Tibial nerve (tissue), 4 donors: ENCODE measurements at regions not wholly inside any gene's neighbourhood (a gene's known extent, or its start where the extent isn't known, plus 50 kb on each side); places are given as distances from the start of the nearest gene placed in this dataset.

ENCODE experiments used
- DNase-seq, 2 donors: peaks; one replicate each; pipeline ENCODE4 v3.0.0-alpha.2; 2019; ENCODE audit warnings: low spot score in 2 of 2
- H3K27ac ChIP-seq, 4 donors: fragments of 200-600 bp; sonication (generic) in 3 of 4; one replicate each; pipeline ENCODE4 v1.5.1; 2017 to 2019; ENCODE audit warnings: mild to moderate bottlenecking in 1 of 4
- H3K27me3 ChIP-seq, 2 donors: fragments of 200-600 bp; sonication (generic) in 1 of 2; one replicate each; pipeline versions ENCODE4 v1.5.1 to v1.6.0; 2017 to 2019
- H3K36me3 ChIP-seq, 3 donors: fragments of 200-600 bp; sonication (generic); one replicate each; pipeline ENCODE4 v1.5.1; 2018 to 2019
- H3K4me1 ChIP-seq, 4 donors: fragments of 200-600 bp; sonication (generic) in 3 of 4; one replicate each; pipeline ENCODE4 v1.5.1; 2017 to 2019
- H3K4me3 ChIP-seq, 4 donors: fragments of 200-600 bp; sonication (generic) in 3 of 4; one replicate each; pipeline ENCODE4 v1.5.1; 2017 to 2019; ENCODE audit warnings: mild to moderate bottlenecking in 1 of 4, moderate library complexity in 1 of 4
- H3K9me3 ChIP-seq, 4 donors: fragments of 200-600 bp; sonication (generic) in 3 of 4; one replicate each; pipeline ENCODE4 v1.5.1; 2017 to 2019
- CTCF ChIP-seq, 5 experiments: fragments of 200-600 bp in 3 of 5; fragments of 450-650 bp in 2 of 5; sonication (generic) in 3 of 5; IDR thresholded peaks; one replicate each; pipeline ENCODE4 v1.5.1; 2016 to 2019; ENCODE audit warnings: antibody characterized with exemption in 5 of 5, mild to moderate bottlenecking in 3 of 5, moderate library complexity in 2 of 5
- EP300 ChIP-seq, 2 donors: sonication (generic); formaldehyde crosslinking; IDR thresholded peaks; one replicate each; pipeline ENCODE4 v1.6.1; 2017; ENCODE audit warnings: antibody characterized with exemption in 2 of 2, mild to moderate bottlenecking in 1 of 2
- POLR2A ChIP-seq, 2 donors: fragments of 450-650 bp; IDR thresholded peaks; one replicate each; pipeline ENCODE4 v1.6.1; 2017; ENCODE audit warnings: antibody characterized with exemption in 2 of 2, mild to moderate bottlenecking in 2 of 2, moderate library complexity in 2 of 2
- WGBS, 2 donors: methylation state at CpG; one replicate each; pipeline ENCODE4 v1.1.5; 2018; 5-methylcytosine and 5-hydroxymethylcytosine counted together

GRCh38 chr11:13074714-13075464 lies 65.8 kb downstream of the RASSF10 start:
- no peaks in the 10 kb centered on the region for H3K36me3 ChIP-seq
- no peak overlapping the region for H3K4me3 ChIP-seq
- whole genome bisulfite sequencing, 2 donors, result 77 to 79% methylated on average over 6 of the region's 6 CpGs
- H3K4me1 ChIP-seq, result no peaks in the 10 kb centered on the region
- H3K27me3 ChIP-seq, result no peaks in the 10 kb centered on the region
- TF ChIP-seq EP300 (IDR thresholded peaks at IDR 0.05), result no peak
- no peaks in the 10 kb centered on the region for H3K9me3 ChIP-seq
- DNase-seq, result no peak
- H3K27ac ChIP-seq, result no peak overlapping the region

GRCh38 chr11:13076961-13077360 lies 67.8 kb downstream of the RASSF10 start:
- Histone ChIP-seq H3K27ac (no peak overlapping the region), H3K9me3 (no peaks in the 10 kb centered on the region), H3K4me3 (no peak overlapping the region), H3K36me3 (no peaks in the 10 kb centered on the region), H3K4me1 (no peaks in the 10 kb centered on the region), H3K27me3 (no peaks in the 10 kb centered on the region)
- DNase-seq, result no peak
- WGBS, 2 donors, result 90 to 94% methylated on average over 2 of the region's 2 CpGs
- TF ChIP-seq CTCF (IDR thresholded peaks at IDR 0.05) (no peak), POLR2A (IDR thresholded peaks at IDR 0.05) (no peak), EP300 (IDR thresholded peaks at IDR 0.05) (no peak)

- H3K9me3 ChIP-seq, result no peaks in the 10 kb centered on the region
- H3K4me3 ChIP-seq, result no peak overlapping the region
- no peak for DNase-seq
- TF ChIP-seq POLR2A (IDR thresholded peaks at IDR 0.05), result no peak
- no peak for TF ChIP-seq CTCF (IDR thresholded peaks at IDR 0.05)
- TF ChIP-seq EP300 (IDR thresholded peaks at IDR 0.05), result no peak
- WGBS, 2 donors, result 88 to 89% methylated on average over 8 of the region's 8 CpGs
- H3K27me3 ChIP-seq, result no peaks in the 10 kb centered on the region
- no peak overlapping the region for H3K27ac ChIP-seq
- no peaks in the 10 kb centered on the region for H3K4me1 ChIP-seq
- H3K36me3 ChIP-seq, result no peaks in the 10 kb centered on the region
These were observed 71.7 kb downstream of the RASSF10 start for GRCh38 chr11:13080861-13081260.

GRCh38 chr11:13082588-13082987 lies 73.5 kb downstream of the RASSF10 start:
- Histone ChIP-seq H3K4me3 (no peak overlapping the region), H3K9me3 (no peaks in the 10 kb centered on the region), H3K36me3 (no peaks in the 10 kb centered on the region), H3K4me1 (no peaks in the 10 kb centered on the region), H3K27ac (no peak overlapping the region), H3K27me3 (no peaks in the 10 kb centered on the region)
- 92 to 100% methylated on average over 1 of the region's 1 CpG for WGBS, 2 donors
- DNase-seq, result no peak
- TF ChIP-seq POLR2A (IDR thresholded peaks at IDR 0.05) (no peak), CTCF (IDR thresholded peaks at IDR 0.05) (no peak), EP300 (IDR thresholded peaks at IDR 0.05) (no peak)

- Histone ChIP-seq H3K4me1 (no peaks in the 10 kb centered on the region), H3K27me3 (no peaks in the 10 kb centered on the region), H3K27ac (no peak overlapping the region), H3K36me3 (no peaks in the 10 kb centered on the region), H3K9me3 (peaks cover 0 to 8% (median 0%) of the 10 kb centered on the region in 4 donors), H3K4me3 (no peak overlapping the region)
- 77 to 79% methylated on average over 2 of the region's 2 CpGs for WGBS, 2 donors
- TF ChIP-seq POLR2A (IDR thresholded peaks at IDR 0.05) (no peak), EP300 (IDR thresholded peaks at IDR 0.05) (no peak), CTCF (IDR thresholded peaks at IDR 0.05) (no peak)
- DNase-seq, result no peak
These were observed 81.2 kb downstream of the RASSF10 start for GRCh38 chr11:13090228-13090708.
